HG02678 (cell line): ENCODE measurements at regions not wholly inside any gene's neighbourhood (a gene's known extent, or its start where the extent isn't known, plus 50 kb on each side); places are given as distances from the start of the nearest gene placed in this dataset.

Experiments used
- ATAC-seq: cut with Tn5 transposase; IDR thresholded peaks from one replicate; pipeline ENCODE4 v1.9.1; 2021; ENCODE audit warnings: mild to moderate bottlenecking, moderate library complexity; ENCODE audit not compliant: unreplicated experiment

- ATAC-seq = no peak
These were observed 1274.8 kb downstream of the FSCB start for GRCh38 chr14:43232261-43232660.

GRCh38 chr14:43215524-43215923 is 1291.6 kb downstream of the FSCB start:
- ATAC-seq = no peak

GRCh38 chr14:43207189-43207588 is 1299.9 kb downstream of the FSCB start:
- no peak for ATAC-seq

- ATAC-seq = no peak
These were observed 1302.3 kb downstream of the FSCB start for GRCh38 chr14:43204816-43205215.

- no peak for ATAC-seq
These were observed 1306.6 kb downstream of the FSCB start for GRCh38 chr14:43200519-43200918.

GRCh38 chr14:43198465-43198864 is 1308.6 kb downstream of the FSCB start:
- no peak for ATAC-seq

- no peak for ATAC-seq
These were observed 1322.5 kb downstream of the FSCB start for GRCh38 chr14:43184540-43184939.

- no peak for ATAC-seq
These were observed 1323.2 kb downstream of the FSCB start for GRCh38 chr14:43183916-43184315.

GRCh38 chr14:43175896-43176295 is 1331.2 kb downstream of the FSCB start:
- ATAC-seq = no peak

- no peak for ATAC-seq
These were observed 1334.1 kb downstream of the FSCB start for GRCh38 chr14:43172899-43173548.

GRCh38 chr14:43169722-43170121 is 1337.4 kb downstream of the FSCB start:
- no peak for ATAC-seq

- no peak for ATAC-seq
These were observed 1338.6 kb downstream of the FSCB start for GRCh38 chr14:43168371-43168925.

- ATAC-seq = peak; percentile 62
These were observed 1340.9 kb downstream of the FSCB start for GRCh38 chr14:43166163-43166562.

- ATAC-seq = no peak
These were observed 1341.4 kb downstream of the FSCB start for GRCh38 chr14:43165651-43166050.

GRCh38 chr14:43161477-43161876 is 1345.6 kb downstream of the FSCB start:
- peak; percentile 48 for ATAC-seq

- ATAC-seq = no peak
These were observed 1349.4 kb downstream of the FSCB start for GRCh38 chr14:43157661-43158060.

- no peak for ATAC-seq
These were observed 1351.2 kb downstream of the FSCB start for GRCh38 chr14:43155924-43156323.

GRCh38 chr14:43155258-43155657 is 1351.8 kb downstream of the FSCB start:
- no peak for ATAC-seq

GRCh38 chr14:43147485-43147884 is 1359.6 kb downstream of the FSCB start:
- no peak for ATAC-seq

GRCh38 chr14:43145361-43145760 is 1361.7 kb downstream of the FSCB start:
- ATAC-seq = no peak

- ATAC-seq = no peak
These were observed 1364.0 kb downstream of the FSCB start for GRCh38 chr14:43143106-43143505.

GRCh38 chr14:43141636-43142191 is 1365.4 kb downstream of the FSCB start:
- ATAC-seq = no peak

GRCh38 chr14:43140453-43140852 is 1366.6 kb downstream of the FSCB start:
- ATAC-seq = no peak
